ENCODE measurements at regions not wholly inside any gene's neighbourhood (a gene's known extent, or its start where the extent isn't known, plus 50 kb on each side); places are given as distances from the start of the nearest gene placed in this dataset.

DNA sequence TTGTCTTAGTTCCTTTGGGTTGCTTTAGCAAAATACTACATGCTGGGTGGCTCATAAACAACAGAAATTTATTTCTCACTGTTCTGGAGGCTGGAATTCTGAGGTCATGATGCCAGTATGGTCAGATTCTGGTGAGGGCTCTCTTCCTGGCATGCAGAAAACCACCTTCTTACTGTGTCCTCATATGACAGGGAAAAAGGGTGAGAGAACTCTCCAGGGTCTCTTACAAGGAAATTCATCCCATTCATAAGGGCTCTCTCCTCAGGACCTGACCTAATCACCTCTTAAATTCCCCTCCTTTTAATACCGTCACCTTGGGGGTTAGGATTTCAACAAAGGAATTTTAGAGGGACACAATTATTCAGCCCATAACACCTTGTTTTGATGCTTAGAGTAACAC is 243.1 kb upstream of the TNP1 start:
- no peak for DNase-seq

DNA sequence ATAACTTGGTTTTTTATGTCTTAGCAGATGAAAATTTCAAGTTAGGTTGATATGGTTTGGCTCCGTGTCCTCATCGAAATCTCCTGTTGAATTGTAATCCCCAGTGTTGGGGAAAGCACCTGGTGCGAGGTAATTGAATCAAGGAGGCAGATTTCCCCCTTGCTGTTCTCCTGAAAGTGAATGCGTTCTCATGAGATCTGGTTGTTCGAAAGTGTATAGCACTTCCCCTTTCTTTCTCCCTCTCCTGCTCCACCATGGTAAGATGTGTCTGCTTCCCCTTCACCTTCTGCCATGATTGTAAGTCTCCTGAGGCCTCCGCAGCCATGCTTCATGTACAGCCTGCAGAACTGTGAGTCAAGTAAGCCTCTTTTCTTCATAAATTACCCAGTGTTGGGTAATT is 242.1 kb upstream of the TNP1 start:
- DNase-seq = no peak

DNA sequence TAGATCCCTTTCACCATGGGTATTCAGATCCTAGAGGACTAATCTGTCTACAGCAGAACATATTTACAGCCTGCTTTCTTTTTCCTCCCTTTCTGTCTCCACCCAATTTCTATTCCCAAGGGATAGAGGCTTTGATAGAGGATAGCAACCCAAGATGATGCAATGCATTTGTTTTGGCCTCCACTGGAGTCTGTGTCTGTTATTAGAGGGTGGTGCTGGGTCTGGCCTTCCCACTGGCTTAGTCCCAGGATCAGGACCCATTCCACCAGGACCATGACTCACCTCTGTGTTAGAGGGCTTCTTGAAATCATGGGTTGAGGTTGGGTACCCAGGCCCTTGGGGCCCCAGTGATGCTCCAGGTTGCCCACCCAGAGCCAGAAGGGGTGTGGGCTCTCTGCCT is 239.7 kb upstream of the TNP1 start:
- no peak for DNase-seq

DNA sequence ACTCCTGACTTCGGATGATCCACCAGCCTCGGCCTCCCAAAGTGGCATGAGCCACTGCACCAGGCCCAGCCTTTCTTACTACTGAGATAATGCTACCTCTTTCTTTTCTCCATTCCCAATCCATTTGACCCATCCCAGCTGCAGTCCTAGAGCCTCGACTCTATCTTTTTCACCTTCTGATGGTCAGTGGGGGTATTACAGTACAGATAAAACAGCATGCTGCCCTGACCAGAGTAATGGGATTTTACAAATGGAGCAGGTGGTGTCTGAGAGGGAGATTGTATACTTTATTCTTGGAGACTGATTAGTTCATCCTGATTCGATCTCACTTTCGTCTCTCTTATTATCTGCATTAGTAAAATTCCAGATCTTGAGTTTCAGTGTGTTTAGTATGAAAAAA is 238.6 kb upstream of the TNP1 start:
- no peak for DNase-seq

DNA sequence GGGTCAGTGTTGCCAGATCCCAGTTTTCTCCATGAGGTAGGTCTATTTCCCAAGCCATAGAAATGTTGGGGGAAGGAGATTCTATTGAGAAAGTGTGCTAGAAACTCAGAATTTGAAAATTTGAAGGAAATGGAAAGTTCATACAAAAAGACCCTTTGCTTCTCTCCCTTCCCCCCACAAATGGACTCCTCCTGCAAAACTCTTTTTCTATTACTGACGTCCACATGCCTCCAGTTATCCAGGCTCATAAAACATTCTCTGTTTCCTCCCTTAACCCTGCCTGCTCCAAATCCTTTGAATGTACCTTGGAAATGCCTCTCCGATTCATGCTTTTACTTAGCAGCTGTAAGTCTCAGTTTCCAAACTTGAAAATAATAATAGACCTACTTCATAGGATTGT is 237.5 kb upstream of the TNP1 start:
- DNase-seq = no peak

DNA sequence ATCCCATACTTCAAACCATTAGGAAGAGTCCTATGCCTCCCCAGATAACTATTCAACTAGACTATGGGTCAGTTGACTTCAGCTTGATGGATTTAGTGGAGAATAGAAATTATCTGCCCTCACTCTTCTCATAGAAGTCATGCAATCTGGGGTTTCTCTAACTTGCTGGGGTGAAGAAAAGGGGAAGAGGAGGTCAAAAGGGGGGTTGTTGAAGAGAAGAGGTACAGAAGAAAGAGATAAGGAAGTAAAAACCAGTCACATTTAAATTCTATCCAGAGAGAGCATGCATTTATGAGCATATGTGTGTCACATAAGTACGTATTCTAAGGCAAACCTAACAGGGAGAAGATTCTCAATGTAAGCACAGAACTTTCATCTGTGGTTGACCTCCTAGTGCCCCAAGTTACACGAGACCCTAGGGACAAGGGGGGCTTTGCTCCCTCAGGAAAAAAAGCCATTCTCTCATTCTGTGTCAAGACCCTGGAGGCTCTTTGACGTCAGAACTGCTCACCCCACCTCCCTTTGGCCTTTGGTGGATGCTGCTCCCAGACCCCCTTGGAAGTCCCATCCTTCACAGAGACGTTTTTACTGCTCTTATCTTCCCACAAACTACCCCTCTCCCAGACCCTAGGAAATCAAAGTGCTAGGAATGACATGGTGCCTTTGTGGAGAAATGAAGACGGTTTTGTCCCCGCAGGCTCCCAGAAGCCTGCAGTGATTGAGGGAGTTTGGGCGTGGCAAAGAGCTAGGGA is 236.8 kb upstream of the TNP1 start:
- DNase-seq = no peak

DNA sequence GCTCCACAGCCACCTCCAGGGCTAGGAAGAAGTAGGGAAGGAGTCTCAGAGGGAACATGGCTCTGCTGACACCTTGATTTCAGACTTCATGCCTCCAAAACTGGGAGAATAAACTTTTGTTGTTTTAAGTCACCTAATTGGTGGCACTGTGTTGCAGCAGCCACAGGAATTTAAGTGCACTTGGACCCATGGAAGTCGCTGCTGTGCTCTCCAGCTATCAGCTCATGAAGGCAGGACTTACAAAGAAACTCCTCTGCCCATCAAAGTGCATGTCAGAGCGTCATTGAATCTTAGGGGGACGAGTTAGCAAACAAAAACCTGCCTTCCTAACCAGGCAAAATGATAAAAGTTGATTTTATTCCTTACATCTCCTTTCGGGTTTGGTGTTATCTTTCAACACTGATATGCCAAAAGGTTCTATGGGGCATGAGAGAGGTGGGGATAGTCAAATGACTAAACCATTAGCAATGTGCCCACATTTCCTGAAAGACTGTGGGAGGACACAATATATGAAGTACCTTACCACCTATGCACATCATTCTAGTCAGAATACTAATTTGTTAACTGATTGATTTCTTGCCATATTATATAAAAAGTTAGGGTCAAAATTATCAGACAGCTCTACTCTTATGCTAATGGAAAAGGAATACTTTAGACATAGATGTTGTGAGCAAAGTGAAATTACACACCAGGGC is 235.8 kb upstream of the TNP1 start:
- DNase-seq = no peak

DNA sequence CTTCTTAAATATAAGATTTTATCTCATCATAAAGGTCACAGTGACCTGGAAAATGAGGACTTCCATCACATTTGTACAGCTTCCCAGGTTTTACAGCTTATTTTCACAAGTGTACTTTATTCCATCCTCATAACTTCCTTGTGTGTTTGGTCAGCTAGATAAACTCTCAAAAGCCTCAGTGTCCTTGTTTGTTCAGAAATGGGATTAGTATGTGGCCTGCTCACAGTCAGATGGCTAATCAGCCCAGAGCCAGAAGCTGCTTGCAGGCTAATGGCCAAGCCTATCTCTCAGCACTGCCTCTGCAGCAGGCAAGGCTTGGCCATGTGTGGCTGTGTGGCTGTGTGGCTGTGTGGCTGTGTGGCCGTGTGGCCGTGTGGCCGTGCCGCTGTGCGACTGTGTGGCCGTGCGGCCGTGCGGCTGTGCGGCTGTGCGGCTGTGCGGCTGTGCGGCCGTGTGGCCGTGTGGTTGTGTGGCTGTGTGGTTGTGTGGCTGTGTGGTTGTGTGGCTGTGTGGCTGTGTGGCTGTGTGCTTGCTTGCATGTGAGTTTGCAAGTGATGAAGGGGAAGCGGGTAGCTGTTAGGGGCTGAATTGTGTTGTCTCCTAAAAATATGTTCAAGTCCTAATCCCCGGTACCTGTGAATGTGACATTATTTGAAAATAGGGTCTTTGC is 233.0 kb upstream of the TNP1 start:
- DNase-seq = no peak

DNA sequence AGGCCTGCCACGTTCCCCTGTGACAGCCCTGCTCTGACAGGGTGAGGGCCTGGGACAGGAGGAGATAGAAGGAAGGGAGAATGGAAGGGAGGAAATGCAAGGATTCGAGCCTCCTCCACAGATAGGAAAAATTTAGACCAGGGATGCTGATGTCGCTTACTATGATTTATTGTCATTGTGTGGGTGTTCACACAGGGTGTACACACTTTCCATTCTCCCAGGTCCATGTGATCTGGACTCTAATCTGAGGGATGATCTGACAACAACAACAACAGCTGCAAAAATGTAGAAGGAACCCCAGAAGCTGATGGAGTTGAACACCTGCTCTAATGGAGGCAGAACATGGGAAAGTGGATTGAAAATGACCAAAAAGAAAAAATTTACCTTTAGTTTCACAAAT is 231.7 kb upstream of the TNP1 start:
- DNase-seq = no peak

DNA sequence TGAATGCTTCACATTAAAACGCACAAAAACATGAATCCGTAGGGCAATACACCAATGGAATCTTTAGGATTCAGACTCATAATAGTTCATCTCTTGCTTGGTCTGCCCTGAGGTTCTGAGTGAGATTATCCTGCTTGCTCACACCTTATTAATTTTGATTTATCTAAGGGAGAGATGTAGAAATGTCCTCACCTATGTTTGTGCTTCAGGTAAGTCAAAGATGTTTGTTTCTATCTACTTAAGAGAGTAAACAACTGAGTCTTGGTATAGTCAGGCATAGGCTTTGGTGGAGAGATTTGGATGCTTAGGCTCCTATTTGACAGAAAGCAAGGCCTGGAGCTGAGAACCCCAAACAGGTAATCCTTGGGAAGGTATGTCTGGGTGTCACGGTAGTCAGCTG is 231.0 kb upstream of the TNP1 start:
- DNase-seq = no peak

DNA sequence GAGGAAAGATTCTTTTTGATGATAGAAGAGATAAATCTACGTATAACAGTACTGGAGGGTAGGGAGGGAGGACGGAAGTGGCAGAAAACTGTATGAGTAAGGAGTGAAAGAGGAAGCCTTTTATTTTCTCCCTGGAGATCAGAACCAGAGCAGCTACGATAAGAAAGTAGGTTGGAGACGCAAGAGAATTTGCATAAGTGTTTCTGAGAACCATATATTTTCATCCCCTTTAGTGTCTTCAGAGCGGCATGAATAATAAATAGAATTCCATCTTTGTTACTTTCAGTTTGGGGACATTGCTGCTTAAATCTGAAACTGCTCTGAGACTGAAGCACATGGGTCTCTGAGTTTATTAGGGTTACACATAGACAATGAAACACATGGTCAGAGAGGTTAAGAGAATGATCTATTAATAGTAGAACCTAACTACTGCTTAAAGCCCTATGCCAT is 230.2 kb upstream of the TNP1 start:
- DNase-seq = no peak

DNA sequence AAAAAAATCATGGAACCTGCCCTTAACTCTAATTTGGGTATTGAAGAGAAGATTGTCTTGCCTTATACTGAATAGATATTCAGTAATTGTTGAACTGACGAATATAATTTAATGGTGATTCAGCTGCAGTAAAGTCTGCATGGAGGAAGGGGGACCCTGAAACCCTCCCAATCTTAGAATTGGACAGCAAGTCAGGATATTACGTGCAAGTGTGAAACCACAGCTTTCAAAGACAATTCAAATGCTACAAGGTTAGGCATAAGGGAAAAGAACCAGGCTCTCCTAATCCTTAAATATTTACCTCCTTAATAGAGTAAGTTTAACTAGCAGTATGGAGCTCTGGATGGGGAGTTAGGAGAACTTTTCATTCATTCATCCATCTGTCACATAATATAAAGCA is 226.9 kb upstream of the TNP1 start:
- DNase-seq = no peak

DNA sequence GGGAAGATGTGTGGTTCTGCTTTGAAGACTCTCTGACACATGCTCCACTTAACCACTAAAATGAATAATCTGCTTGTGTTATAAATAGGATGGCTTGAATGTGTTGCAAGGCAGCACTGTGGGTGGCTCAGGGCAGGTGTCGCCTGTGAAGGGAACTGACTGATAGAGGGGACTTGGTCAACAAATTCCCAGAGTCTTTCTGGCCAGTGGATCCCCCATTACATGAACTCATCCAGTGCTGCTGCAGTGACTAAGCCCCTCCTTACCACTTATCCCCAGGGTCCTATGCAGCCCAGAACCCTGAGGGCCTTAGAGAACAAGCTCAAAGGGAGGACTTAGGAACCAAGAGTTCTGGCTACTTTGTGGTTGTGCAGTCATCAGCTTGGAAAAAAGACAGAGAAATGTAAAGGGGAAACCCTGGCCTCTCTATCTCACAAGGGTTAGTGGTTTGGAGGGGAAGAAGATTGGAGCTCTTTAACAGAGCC is 226.2 kb upstream of the TNP1 start:
- no peak for DNase-seq

DNA sequence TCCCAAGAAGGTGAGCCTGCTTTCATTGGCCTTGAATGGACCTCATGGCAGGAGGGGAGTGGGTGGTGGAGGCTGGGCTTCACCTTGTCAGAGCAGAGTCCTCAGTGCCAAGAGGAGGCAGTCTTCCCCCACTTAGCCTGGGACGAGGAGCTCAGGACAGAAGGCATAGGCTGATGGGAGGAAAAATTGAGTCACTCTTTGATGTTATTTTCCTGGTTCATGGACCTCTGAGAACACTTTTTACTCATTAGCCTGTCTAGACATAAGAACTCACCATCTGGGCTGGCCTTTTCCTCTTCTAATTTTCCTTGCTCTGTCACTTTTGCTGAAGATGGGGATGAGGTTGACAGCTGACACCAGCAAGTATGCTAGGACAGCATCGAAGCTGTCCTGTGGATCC is 225.7 kb upstream of the TNP1 start:
- DNase-seq = no peak

DNA sequence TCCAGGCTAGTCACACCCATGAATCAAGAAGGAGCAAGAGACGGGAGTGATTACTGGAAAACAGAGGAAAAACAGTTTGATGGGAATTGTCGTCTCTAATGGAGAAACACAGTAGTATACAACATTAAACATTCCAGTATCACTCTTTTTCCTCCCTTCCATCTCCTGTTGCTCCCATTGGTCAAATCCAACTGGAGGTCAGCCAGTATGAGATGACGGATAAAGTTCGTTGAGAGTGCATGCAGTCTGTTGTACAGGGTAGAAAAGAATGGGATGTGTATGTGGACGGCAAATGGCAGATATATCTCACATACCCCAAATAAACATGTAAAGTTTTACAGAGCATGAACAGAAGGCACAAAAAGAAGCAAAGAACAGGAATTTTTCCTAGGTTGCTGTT is 221.9 kb upstream of the TNP1 start:
- DNase-seq = no peak

DNA sequence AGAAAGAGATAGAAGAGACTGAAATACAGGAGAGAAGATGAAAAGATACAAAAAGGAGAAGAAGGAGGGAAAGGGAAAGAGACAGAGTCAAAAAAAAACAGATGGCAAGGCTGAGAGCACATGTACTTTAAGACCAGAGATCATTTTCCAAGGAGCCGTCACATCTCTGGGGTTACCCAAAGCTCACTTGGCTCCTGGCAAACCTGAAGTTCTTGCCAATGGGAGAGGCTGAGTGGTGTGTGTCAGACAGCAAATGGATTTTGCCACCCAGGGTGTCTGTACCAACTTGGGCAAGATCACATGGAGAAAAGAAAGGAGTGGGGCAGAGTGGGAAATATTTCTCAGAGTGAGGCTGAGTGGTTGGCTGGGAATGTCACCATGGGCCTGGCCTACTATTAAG is 219.3 kb upstream of the TNP1 start:
- DNase-seq = no peak

DNA sequence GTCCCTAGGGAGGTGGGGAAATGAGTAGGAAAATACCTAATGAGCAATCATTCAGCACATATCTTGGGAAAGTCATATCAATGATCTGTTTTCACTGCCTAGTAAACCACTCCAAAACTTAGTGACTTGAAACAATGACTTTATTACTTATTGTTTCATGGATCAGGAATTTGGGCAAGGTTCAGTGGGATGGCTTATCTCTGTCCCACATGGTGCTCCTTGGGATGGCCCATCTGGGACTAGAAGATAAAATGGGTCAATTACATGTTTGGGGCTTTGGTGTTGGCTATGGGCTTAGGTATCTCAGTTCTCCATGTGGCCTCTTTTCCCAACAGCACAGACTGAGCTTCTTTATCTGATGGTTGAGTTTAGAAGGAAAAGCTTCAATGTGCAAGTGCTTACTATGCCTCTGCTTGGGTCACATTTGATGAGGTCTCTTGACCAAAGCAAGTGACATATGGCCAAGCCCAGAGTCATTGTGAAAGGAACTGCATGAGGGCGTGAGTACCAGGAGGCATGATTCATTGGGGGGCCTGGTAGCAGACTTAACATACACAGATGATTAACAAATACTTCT is 218.1 kb upstream of the TNP1 start:
- DNase-seq = no peak

DNA sequence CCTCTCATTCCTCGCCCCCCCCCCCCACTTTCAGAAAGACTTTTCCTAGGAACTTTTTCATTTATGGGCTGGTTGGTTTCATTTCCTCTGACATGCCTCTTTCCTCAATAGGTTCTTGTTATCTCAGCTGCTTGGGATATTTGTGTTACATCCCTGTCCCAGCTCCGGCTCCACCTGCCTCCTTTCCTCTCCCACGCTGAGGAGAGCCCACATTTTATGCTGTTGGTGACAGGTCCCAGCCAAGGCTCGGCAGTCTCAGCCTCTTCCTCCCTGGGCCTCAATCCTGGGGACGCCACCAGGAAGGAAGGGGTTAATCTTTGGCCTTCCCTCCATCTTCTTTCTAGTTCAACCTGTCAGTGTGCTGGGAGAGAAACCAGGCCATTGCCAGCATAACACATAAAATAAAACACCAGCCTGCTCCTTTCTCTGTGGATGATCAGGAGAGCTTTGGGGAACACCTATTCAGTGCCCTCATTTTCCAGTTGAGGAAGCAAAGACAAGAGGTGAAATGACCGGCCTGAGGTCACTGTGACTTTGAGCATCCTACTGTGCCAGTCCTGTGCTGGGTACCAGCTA is 216.9 kb upstream of the TNP1 start:
- DNase-seq = no peak

DNA sequence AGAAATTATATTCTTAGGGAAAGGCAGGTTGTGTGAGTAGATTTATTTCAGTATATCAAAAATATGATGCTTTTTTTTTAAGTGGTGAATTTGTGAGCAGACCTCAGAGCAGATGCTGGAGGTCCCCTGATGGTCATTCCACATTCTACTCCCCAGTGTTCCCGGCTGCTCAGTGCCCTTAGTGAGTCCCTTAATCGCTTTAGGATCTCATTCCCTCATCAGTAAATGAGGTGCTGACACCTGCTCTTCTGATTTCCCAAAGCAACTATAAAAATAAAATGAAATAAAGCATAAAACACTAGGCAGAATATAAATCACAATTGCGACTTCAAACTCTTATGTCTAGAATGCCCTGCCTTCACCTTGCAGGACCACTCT is 216.2 kb upstream of the TNP1 start:
- no peak for DNase-seq

DNA sequence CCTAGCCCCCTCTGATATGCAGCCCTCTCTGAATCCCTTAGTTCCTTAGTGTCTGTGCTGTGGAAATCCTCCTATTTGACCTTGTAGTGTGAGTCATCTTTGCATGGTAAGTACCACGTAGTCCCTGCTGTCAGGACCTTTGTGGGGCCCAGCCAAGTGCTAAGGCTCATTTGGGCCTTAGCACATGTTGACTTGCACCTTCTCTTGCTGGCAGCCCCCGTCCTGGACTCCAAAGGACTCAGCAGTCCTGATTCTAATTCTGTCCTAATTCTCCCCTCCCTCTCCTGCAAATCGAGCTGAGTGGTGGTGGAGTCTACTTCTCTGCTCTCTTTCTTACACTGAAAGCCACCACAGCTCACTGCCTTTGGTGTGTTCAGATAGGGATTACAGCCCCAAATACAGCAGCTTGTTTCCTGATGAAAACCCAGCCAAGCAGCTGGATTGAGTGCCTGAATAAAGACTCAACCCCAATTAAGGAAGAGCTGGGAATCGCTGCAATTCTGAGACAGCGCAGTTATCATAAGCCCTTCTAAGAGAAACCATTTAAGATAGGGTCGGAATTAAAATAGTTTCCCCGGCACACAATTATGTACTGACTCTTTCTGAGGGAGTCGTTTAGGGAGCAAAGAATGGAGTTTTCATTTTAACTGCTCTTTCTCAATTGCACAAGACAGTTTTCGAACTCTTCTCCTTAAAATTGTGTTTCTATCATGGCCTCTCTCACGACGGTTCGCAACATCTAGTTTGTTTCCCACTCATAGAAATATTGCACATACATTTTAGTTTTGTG is 215.6 kb upstream of the TNP1 start:
- DNase-seq = no peak

DNA sequence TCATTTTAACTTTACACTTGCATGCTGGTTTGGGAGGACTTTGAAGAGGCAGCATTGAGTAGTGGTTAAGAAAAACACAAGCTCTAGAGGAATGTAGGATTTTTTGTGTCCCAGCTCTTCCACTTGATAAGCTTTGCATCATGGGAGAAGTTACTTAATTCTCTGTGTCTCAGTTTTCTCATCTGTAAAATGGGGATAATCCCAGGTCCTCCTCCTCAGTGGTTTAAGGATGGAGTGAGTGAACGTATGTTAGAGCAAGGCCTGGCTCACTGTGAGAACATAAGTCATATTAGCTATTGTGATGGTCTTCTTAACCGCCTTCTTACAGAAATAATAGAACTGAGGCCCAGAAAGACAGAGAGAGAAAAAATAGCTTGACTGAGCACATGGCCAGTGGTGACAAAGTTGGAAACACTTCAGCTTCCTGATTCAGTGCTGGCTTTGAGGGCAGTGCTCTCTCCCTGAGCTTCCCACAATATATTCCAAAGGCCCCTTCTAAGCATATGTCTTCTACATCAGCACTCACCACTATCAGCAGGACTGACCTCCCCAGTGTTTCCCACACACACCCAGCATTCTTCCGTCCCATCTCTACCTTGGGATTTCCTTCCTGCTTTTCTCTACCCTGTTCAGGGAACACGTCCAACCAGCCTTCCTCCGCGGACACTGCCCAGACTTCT is 214.9 kb upstream of the TNP1 start:
- no peak for DNase-seq

DNA sequence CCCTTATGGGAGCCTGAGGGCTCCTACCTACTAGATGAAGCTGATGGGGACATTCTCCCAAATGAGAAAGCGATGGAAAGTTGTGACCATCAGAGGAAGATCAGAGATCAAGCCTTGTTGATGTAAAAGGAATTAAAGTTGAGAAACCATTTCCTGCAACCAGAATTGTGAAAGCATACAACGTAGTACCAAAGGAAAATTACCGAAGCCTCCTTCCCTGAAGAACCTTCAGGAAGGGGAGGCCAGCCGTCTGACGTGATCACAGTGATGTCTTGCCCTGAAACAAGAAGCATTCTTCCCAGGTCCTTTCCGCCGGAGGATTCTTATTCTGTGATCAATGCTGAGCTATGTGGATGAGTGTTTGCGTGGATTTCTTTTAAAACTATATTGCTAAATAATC is 211.6 kb upstream of the TNP1 start:
- no peak for DNase-seq

All from activated CD4-positive, alpha-beta T cell treated with anti-CD3 and anti-CD28 coated beads, Interleukin-2, amount 50 U/mL, for 4 hours (primary cell).